ENCODE measurements at regions not wholly inside any gene's neighbourhood (a gene's known extent, or its start where the extent isn't known, plus 50 kb on each side); places are given as distances from the start of the nearest gene placed in this dataset.

- no peaks in the 10 kb centered on the region for H4K20me1 ChIP-seq (ENCODE audit: control insufficient read depth, insufficient read depth)
- ChIA-PET POLR2A (no interaction called here), RAD21 (ENCODE audit: unreplicated experiment) (no interaction called here), CTCF (interaction anchor here (1.6 kb wide), 1 partner anchor 25 kb away, joined by 3 read pairs; no protein-coding TSS in a partner anchor), SMC1A (ENCODE audit: uncharacterized antibody, unreplicated experiment) (no interaction called here)
- DNase-seq (ENCODE audit: low read depth, low spot score) (no peak), ATAC-seq (no peak), FAIRE-seq (no peak)
- H3K4me3 ChIP-seq, result no peak overlapping the region
- no peak overlapping the region for H3K27ac ChIP-seq (ENCODE audit: control insufficient read depth, insufficient read depth)
- no peak overlapping the region for H3K4me2 ChIP-seq (ENCODE audit: control insufficient read depth, insufficient read depth)
- intact Hi-C loops (cut with micrococcal nuclease; ENCODE audit: unreplicated experiment), result no loop called here
- TF ChIP-seq KAT2A (conservative IDR thresholded peaks at IDR 0.05; ENCODE audit: control insufficient read depth, low read depth, low read length) (no peak), REST (IDR thresholded peaks at IDR 0.05; ENCODE audit: low read depth, low read length) (no peak), PML (IDR thresholded peaks at IDR 0.05; ENCODE audit: low read length) (no peak), TAF1 (IDR thresholded peaks at IDR 0.05; ENCODE audit: borderline replicate concordance, low read depth, low read length) (no peak), SP1 (IDR thresholded peaks at IDR 0.05; ENCODE audit: low read depth, low read length) (no peak), TCF7 (IDR thresholded peaks at IDR 0.05; ENCODE audit: borderline replicate concordance) (no peak), DPF2 (IDR thresholded peaks at IDR 0.05) (no peak), IRF5 (IDR thresholded peaks at IDR 0.05; ENCODE audit: borderline replicate concordance) (no peak), SMAD5 (IDR thresholded peaks at IDR 0.05; ENCODE audit: low read depth) (no peak)
- TF ChIP-seq, protein P1, sequence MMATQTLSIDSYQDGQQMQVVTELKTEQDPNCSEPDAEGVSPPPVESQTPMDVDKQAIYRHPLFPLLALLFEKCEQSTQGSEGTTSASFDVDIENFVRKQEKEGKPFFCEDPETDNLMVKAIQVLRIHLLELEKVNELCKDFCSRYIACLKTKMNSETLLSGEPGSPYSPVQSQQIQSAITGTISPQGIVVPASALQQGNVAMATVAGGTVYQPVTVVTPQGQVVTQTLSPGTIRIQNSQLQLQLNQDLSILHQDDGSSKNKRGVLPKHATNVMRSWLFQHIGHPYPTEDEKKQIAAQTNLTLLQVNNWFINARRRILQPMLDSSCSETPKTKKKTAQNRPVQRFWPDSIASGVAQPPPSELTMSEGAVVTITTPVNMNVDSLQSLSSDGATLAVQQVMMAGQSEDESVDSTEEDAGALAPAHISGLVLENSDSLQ (IDR thresholded peaks at IDR 0.05), result no peak
- no peaks in the 10 kb centered on the region for H3K36me3 ChIP-seq (ENCODE audit: control insufficient read depth in 2 of 2, insufficient read depth in 2 of 2, low read length in 1 of 2)
- BruUV-seq (replicated peaks), result no TSS peak
- H3K27me3 ChIP-seq (replicated peaks in 1 of 2; ENCODE audit: control insufficient read depth in 2 of 2, insufficient read depth in 2 of 2, low read length in 1 of 2), result no peaks in the 10 kb centered on the region; a peak in 1 of 4 replicates
- in situ Hi-C loops (cut with MboI), result no loop called here
- H3K9ac ChIP-seq (ENCODE audit: control insufficient read depth, insufficient read depth, low read length), result no peak overlapping the region
- H2AFZ ChIP-seq (ENCODE audit: control insufficient read depth, low read depth, low read length), result no peak overlapping the region
- no peaks in the 10 kb centered on the region for H3K4me1 ChIP-seq (ENCODE audit: control insufficient read depth, insufficient read depth, low read length)
- H3K79me2 ChIP-seq (ENCODE audit: control insufficient read depth, insufficient read depth, low read length), result no peaks in the 10 kb centered on the region
- WGBS (ENCODE audit: insufficient coverage, insufficient replicate concordance, low lambda C conversion rate, missing lambda C conversion rate), result 0% methylated on average over 1 of the region's 1 CpG
- H3K9me3 ChIP-seq (replicated peaks; ENCODE audit: control insufficient read depth, insufficient read depth, low read length), result no peaks in the 10 kb centered on the region
Measured at GRCh38 chrX:130999360-130999759, 58.8 kb upstream of the ARHGAP36 start.

All from GM12878 (cell line).